NCI-H2227 (cell line): ENCODE measurements at regions not wholly inside any gene's neighbourhood (a gene's known extent, or its start where the extent isn't known, plus 50 kb on each side); places are given as distances from the start of the nearest gene placed in this dataset.

Experiments
- DNase-seq: peaks from one replicate; lab custom pipeline; 2025; ENCODE audit not compliant: unreplicated experiment; lab: John Stamatoyannopoulos, UW

DNA sequence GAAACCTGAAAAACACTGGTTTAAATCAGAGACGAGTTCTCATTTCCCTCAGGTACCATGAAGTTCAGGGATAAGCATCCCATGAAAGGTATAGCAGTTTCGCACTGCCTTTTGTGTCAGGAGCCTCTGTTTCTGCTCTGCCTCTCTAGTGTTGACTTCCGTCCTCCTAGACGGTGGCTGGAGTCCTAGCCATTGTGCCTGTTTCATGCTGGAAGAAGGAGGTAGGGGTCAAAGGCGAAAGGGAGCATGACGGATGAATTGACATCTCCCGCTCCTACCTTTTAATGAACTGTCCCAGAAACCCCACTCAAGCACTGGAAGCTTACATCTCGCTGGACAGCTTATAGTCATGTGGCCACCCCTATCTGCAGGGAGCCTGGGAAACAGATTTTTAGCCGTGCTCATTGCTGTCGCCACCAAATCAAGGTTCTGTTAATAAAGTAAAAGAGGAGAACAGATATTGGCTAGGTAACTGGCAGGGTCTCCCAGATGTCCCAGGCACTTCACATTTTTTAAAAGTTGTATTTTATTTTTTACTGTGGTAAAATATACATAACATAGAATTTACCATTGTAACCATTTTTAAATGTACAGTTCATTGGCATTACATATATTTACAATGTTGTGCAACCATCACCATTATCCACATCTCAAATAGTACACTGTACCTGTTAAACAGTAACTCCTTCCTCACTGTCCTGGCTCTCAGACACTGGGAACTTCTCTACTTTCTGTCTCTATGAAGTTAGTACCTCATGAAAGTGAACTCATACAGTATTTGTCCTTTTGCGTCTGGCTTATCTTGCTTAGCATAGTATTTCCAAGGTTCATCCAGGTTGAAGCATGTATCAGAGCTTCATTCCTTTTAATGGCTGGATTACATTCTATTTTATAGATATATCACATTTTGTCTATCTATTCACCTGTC is 55.0 kb upstream of the CTLA4 start:
- no peak for DNase-seq

DNA sequence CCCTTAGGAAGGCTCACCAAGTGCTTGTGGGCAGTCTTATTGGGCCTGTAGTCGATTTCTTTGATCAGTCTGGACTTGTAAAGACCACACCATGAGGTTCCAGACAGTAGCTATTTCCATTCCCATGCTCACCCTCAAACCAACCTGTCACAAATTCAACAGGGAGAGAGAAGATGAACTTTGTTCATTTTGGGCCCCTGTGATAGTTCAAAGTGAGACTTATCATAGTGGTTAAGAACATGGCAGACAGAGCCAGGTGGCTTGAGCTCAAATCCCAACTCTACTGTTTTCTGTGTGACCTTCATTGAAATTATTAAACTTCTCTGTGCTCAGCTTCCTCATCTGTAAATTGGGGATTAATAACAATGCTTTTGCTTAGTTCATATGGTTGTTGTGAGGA is 53.9 kb upstream of the CTLA4 start:
- no peak for DNase-seq

DNA sequence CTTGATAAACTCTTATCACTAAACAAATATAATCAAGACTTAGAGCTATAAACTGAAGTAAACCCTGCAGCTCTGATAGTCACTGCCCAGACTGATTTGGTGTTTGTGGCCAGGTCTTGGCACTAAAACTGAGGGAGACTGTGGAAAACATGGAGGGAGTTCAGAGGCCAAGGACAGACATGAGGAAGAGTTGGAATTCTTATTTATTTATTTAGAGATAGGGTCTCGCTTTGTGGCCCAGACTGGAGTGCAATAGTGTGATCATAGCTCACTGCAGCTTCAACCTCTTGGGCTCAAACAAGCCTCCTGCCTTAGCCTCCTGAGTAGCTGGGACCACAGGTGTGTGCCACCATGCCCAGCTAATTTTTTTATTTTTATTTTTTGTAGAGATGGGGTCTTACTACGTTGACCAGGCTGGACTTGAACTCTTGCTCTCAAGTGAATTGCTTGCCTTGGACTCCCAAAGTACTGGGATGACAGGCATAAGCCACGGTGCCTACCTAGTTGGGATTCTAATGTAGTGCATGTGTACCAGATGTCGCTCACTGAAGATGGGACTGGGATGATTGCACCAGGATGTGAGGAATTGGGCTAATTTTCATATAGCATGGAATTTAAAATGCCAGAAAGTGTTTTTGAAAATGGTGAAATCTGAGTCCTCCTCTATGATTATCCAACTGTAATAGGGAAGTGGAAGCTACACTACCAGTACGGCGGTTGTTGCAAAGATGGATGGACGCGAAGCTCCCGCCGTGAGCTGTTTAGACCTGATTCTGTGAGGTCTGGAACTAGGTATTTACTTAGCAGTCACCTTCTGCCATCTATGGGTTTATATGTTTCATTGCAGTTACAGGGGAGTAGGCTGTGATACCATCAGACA is 52.7 kb upstream of the CTLA4 start:
- peak; percentile 88 for DNase-seq

DNA sequence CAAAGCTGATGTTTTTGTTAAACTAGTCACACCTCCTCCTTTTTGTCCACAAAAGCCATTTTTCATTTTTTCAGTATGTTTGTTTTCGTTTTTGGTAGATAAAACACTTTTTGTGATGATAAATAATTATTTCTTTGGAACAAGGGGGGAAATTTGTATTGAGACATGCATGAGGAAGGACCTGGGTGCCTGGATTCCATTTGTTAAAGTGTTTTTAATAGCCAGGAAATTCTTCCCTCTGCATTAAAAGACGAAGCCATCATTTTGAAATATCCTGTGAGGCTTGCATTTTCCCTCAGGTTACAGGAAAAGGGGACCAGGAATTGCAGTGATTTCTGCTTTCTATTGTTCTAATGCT is 52.1 kb upstream of the CTLA4 start:
- DNase-seq: peak; percentile 33

DNA sequence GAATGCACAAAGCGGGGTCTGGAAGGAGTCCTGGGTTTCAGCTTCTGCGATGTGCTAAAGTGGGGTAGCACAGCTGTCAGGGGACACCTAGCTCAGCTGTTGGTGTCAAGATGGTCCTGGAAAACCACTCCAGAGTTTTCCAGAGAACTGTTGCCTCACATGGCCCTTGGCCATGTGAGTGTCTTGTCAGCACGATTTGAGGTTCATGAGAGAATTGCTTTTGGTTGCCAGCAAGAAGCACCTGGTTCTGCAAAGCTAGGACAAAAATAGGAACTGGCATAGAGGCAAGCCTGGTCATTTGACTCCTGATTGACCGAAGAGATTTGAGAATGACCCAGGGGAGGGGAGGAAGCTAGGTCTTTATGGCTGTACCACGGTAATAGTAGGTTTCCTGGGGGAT is 50.4 kb upstream of the CTLA4 start:
- no peak for DNase-seq
